ENCODE measurements at regions not wholly inside any gene's neighbourhood (a gene's known extent, or its start where the extent isn't known, plus 50 kb on each side); places are given as distances from the start of the nearest gene placed in this dataset.

DNA sequence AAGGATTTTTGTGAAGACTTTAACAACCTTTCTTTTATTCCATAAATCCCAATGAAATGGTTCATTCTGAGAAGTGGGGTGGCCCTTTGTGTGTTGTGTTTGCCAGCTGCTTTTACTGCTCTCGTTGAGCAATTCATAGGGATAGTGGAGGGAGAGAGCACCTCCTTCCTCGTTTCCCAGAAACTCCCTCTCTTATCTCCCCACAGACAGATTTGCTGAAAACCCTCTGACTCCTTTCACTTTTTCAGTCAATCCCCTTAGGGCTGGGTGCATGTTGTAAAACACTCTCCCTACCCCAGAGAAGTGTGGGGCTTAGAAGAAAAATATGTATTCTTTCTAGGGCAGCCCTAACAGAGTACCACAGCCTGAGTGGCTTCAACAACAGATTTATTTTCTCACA lies 557.2 kb upstream of the RGMA start:
- no peak overlapping the region for H3K27ac Mint-ChIP-seq
- H3K27me3 Mint-ChIP-seq, result peaks cover 0 to 5% of the 10 kb centered on the region in 2 donors
- ATAC-seq (replicated peaks), result no peak
- no peaks in the 10 kb centered on the region for H3K36me3 Mint-ChIP-seq
- no peak for DNase-seq
- no peak overlapping the region for H3K4me3 Mint-ChIP-seq
- H3K4me1 Mint-ChIP-seq, result no peaks in the 10 kb centered on the region
- no peaks in the 10 kb centered on the region for H3K9me3 Mint-ChIP-seq

DNA sequence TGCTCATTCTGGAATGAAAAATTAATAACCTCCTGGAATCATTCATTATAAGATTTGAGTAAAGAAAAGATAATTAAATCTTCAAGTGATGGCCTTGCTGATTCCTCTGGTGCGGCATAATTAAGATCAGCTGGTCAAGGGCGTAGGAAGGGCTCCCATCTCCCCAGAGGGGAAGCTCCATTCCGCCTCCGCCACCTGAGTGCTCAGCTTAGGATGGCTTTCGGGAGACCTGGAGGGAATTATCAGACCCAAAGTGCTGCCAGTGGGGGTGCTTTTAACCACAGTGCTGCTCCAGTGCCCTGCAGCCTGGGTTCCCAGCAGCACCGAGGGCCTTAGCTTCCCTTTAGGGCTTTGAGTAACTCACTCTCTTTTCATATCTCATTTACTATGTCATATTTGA lies 556.6 kb upstream of the RGMA start:
- no peak for ATAC-seq (replicated peaks)
- no peaks in the 10 kb centered on the region for H3K36me3 Mint-ChIP-seq

DNA sequence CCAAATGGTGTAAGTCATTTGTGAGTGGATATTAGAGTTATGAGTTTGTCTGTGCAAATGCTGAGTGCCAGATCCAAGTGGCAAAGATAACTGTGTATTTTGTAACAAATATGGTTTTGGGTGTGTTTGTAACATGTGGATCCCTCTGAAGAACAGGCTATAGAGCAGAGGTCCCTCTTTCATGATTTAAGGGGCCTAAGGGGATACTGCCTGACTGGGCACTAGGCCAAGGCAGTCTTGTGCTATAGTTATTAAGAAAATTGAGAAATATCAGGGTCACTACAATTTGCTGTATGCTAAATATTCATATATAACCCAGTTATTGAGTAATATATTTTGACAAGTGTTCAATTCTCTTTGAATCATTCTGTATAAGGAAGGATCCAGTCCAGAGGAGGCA lies 555.6 kb upstream of the RGMA start:
- Mint-ChIP-seq H3K27me3 (peaks cover 0 to 5% of the 10 kb centered on the region in 2 donors), H3K9me3 (no peaks in the 10 kb centered on the region), H3K4me3 (no peak overlapping the region), H3K4me1 (no peaks in the 10 kb centered on the region), H3K36me3 (no peaks in the 10 kb centered on the region), H3K27ac (no peak overlapping the region)
- DNase-seq (no peak), ATAC-seq (replicated peaks) (no peak)

More for the DNA sequence above, 556.6 kb upstream of the RGMA start:
- Mint-ChIP-seq H3K27me3 (peaks cover 0 to 5% of the 10 kb centered on the region in 2 donors), H3K4me3 (no peak overlapping the region), H3K27ac (no peak overlapping the region), H3K9me3 (no peaks in the 10 kb centered on the region), H3K4me1 (no peaks in the 10 kb centered on the region)
- no peak for DNase-seq

DNA sequence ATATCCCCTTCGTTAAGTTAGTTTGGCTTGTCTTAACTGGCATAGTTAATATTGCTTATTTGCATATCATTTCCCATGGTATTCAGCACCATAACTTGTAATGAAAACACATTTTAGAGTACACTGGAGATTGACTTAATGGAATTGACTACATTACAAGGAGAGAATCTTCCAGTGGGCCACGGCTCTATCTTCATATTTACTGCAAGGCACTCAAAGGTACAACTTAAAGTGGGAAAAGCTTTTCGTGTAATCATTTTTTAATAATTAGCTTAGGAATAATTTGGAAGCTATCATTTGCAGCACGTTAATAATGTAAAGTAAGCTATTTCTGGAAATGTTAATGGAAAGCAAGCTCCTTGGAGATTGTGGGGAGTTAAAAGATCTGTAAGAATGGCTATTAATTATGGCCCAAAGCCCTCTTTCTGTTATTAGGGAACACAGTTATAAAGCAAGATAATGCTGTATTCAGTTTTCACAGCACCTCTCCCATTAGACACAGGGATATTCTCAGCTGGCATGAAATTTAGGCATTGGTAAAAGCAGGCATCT lies 551.5 kb upstream of the RGMA start:
- Mint-ChIP-seq H3K27me3 (peaks cover 0 to 5% of the 10 kb centered on the region in 2 donors), H3K4me3 (no peak overlapping the region), H3K27ac (no peak overlapping the region), H3K4me1 (no peaks in the 10 kb centered on the region), H3K36me3 (no peaks in the 10 kb centered on the region), H3K9me3 (peaks cover 0 to 2% of the 10 kb centered on the region in 2 donors)
- DNase-seq (no peak), ATAC-seq (replicated peaks) (no peak)

GRCh38 chr15:93631958-93632618 lies 543.1 kb upstream of the RGMA start:
- H3K36me3 Mint-ChIP-seq, result no peaks in the 10 kb centered on the region
- no peak overlapping the region for H3K27ac Mint-ChIP-seq
- H3K4me1 Mint-ChIP-seq, result no peaks in the 10 kb centered on the region
- peaks cover 2 to 5% of the 10 kb centered on the region in 2 donors for H3K9me3 Mint-ChIP-seq
- ATAC-seq (replicated peaks), result no peak
- no peaks in the 10 kb centered on the region for H3K27me3 Mint-ChIP-seq
- H3K4me3 Mint-ChIP-seq, result no peak overlapping the region
- DNase-seq, result no peak

DNA sequence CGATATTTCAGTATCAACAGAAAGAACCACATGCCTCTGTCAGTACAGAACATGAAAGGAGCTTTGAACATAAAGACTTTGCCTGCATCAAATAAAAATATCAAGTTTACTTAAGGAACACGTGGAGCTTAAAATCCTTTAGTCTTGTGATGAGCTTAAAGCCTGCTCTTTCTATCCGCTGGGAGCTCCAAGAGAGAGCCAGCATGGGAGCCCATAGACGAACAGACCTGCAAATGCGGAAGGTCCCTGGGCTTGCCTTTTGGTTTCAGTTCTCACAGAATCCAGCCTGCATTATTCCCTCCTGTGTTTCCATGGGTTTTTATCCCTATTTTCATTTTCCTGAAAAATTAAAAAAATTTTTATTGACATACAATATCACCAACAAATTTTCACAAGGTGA lies 530.6 kb upstream of the RGMA start:
- ATAC-seq (replicated peaks) (no peak), DNase-seq (no peak)
- H3K27me3 Mint-ChIP-seq, result peaks cover 0 to 3% of the 10 kb centered on the region in 2 donors
- H3K4me1 Mint-ChIP-seq, result no peaks in the 10 kb centered on the region
- no peaks in the 10 kb centered on the region for H3K36me3 Mint-ChIP-seq
- no peak overlapping the region for H3K27ac Mint-ChIP-seq
- peaks cover 0 to 3% of the 10 kb centered on the region in 2 donors for H3K9me3 Mint-ChIP-seq
- no peak overlapping the region for H3K4me3 Mint-ChIP-seq

DNA sequence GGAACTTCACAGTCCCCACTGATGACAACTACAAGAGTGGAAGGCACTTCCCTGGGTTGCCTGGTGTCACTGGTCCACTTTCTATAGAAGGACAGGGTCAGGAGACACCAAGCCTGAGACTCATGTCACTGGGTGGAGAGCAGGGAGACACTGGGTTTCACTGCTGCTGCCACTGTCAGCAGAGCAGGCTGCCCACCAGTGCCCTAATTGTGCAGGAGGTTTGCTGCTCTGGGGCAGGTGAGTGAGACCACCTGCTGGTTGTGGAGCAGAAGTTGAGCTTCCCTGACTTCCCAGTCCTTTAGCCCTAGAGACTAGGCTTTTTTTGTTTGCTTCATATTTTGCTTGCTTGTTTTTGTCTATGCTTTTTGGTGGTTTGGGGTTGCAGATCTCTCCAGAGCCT lies 528.4 kb upstream of the RGMA start:
- peaks cover 0 to 4% of the 10 kb centered on the region in 2 donors for H3K27me3 Mint-ChIP-seq
- H3K4me1 Mint-ChIP-seq, result no peaks in the 10 kb centered on the region
- H3K36me3 Mint-ChIP-seq, result no peaks in the 10 kb centered on the region
- no peak for DNase-seq
- H3K4me3 Mint-ChIP-seq, result no peak overlapping the region
- no peak overlapping the region for H3K27ac Mint-ChIP-seq
- peaks cover 0 to 5% of the 10 kb centered on the region in 2 donors for H3K9me3 Mint-ChIP-seq
- ATAC-seq (replicated peaks), result no peak

DNA sequence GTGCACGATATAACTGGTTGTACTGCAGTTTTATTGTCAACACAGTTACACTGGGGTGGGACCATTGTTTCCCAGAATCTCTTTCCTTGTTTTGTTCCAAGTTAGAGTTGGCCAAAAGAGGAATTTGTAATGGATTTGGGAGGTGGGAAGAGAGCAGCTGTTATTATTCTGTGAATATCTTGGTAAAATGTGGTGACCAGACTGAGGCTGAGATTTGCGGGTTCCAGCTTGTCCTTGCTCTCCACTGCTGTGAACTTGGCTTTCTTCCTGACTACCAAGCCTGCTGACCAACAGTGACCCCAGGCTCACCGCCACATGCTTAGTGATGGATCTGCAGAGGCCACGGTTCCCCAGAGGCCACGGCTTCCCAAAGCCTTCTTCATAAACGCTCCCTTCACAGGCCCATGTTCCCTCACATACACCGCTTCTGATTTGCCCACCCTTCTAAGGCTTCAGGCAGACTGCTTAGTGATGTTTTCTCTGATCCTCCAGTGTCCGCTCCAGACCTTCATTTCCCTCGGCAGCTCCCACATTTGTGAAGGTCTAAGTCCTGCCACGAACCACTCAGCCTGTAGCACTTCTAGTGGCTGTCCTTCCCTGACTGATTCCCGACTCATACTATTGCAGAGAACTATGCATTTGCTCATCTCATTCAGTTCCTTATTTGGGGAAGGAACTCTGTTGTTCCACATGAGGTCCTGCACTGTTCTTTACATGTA lies 525.5 kb upstream of the RGMA start:
- DNase-seq (no peak), ATAC-seq (replicated peaks) (no peak)
- H3K9me3 Mint-ChIP-seq, result peaks cover 0 to 5% of the 10 kb centered on the region in 2 donors
- no peaks in the 10 kb centered on the region for H3K4me1 Mint-ChIP-seq
- no peak overlapping the region for H3K4me3 Mint-ChIP-seq
- H3K27ac Mint-ChIP-seq, result no peak overlapping the region
- H3K27me3 Mint-ChIP-seq, result peaks cover 0 to 4% of the 10 kb centered on the region in 2 donors
- no peaks in the 10 kb centered on the region for H3K36me3 Mint-ChIP-seq

GRCh38 chr15:93613386-93613785 lies 524.4 kb upstream of the RGMA start:
- DNase-seq, result no peak
- Mint-ChIP-seq H3K4me1 (no peaks in the 10 kb centered on the region), H3K27ac (no peak overlapping the region), H3K4me3 (no peak overlapping the region), H3K36me3 (no peaks in the 10 kb centered on the region), H3K27me3 (peaks cover 0 to 4% of the 10 kb centered on the region in 2 donors), H3K9me3 (peaks cover 0 to 5% of the 10 kb centered on the region in 2 donors)
- no peak for ATAC-seq (replicated peaks)

DNA sequence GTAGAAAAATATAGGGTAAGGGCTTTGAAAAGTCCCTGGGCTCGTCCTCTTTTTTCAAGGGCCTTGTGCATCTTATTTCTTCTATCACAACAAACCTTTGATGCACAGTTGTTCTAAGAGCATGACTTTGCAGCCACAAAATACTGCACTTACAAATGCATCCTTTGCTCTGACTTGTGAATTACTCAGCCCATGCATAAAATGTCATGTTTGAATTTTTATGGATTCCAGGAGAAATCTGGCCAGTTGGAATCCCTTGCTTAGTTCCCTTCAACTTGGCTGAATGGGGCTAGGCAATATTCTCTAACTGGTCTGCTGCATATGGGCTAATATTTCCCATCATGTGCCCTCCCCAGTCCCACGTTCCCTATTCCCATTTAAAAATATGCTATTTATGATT lies 523.9 kb upstream of the RGMA start:
- Mint-ChIP-seq H3K36me3 (no peaks in the 10 kb centered on the region), H3K4me1 (no peaks in the 10 kb centered on the region), H3K27ac (no peak overlapping the region), H3K4me3 (no peak overlapping the region), H3K9me3 (peaks cover 0 to 5% of the 10 kb centered on the region in 2 donors), H3K27me3 (peaks cover 0 to 4% of the 10 kb centered on the region in 2 donors)
- DNase-seq (no peak), ATAC-seq (replicated peaks) (no peak)

GRCh38 chr15:93610944-93611343 lies 521.9 kb upstream of the RGMA start:
- H3K4me1 Mint-ChIP-seq, result no peaks in the 10 kb centered on the region
- no peak overlapping the region for H3K4me3 Mint-ChIP-seq
- peaks cover 0 to 5% of the 10 kb centered on the region in 2 donors for H3K9me3 Mint-ChIP-seq
- no peak overlapping the region for H3K27ac Mint-ChIP-seq
- no peaks in the 10 kb centered on the region for H3K36me3 Mint-ChIP-seq
- peaks cover 0 to 4% of the 10 kb centered on the region in 2 donors for H3K27me3 Mint-ChIP-seq
- ATAC-seq (replicated peaks) (no peak), DNase-seq (no peak)

GRCh38 chr15:93608643-93609148 lies 519.7 kb upstream of the RGMA start:
- no peaks in the 10 kb centered on the region for H3K27me3 Mint-ChIP-seq
- no peak overlapping the region for H3K27ac Mint-ChIP-seq
- ATAC-seq (replicated peaks) (no peak), DNase-seq (no peak)
- no peaks in the 10 kb centered on the region for H3K4me1 Mint-ChIP-seq
- H3K36me3 Mint-ChIP-seq, result no peaks in the 10 kb centered on the region
- no peaks in the 10 kb centered on the region for H3K9me3 Mint-ChIP-seq
- H3K4me3 Mint-ChIP-seq, result no peak overlapping the region

DNA sequence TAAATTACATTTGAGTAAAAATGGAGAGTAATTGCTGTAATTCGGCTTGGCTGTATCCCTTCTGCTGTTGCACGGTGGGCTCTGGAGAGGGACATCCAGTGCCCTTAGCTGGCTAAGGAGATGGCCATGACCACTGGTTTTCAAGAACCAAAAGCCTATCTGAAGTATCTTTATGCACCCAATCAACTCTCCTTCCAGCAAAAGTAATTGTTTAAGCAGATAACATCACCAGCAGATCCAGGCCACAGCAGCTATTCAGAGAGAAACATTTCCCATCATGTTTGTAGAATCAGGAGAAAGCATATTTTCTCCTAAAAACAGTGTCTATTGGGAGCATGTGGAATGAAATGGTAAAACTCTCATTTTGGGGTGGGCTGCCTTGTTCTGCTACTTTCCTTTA lies 514.5 kb upstream of the RGMA start:
- H3K4me3 Mint-ChIP-seq, result no peak overlapping the region
- ATAC-seq (replicated peaks) (no peak), DNase-seq (no peak)
- no peaks in the 10 kb centered on the region for H3K36me3 Mint-ChIP-seq
- H3K4me1 Mint-ChIP-seq, result no peaks in the 10 kb centered on the region
- no peak overlapping the region for H3K27ac Mint-ChIP-seq
- H3K9me3 Mint-ChIP-seq, result no peaks in the 10 kb centered on the region
- H3K27me3 Mint-ChIP-seq, result peaks cover 0 to 6% of the 10 kb centered on the region in 2 donors

- ATAC-seq (replicated peaks), result no peak
- Mint-ChIP-seq H3K27me3 (peaks cover 0 to 4% of the 10 kb centered on the region in 2 donors), H3K4me3 (no peak overlapping the region), H3K36me3 (no peaks in the 10 kb centered on the region), H3K9me3 (peaks cover 0 to 1% of the 10 kb centered on the region in 2 donors), H3K27ac (no peak overlapping the region), H3K4me1 (no peaks in the 10 kb centered on the region)
- no peak for DNase-seq
Measured at GRCh38 chr15:93587059-93587521, 498.1 kb upstream of the RGMA start.

DNA sequence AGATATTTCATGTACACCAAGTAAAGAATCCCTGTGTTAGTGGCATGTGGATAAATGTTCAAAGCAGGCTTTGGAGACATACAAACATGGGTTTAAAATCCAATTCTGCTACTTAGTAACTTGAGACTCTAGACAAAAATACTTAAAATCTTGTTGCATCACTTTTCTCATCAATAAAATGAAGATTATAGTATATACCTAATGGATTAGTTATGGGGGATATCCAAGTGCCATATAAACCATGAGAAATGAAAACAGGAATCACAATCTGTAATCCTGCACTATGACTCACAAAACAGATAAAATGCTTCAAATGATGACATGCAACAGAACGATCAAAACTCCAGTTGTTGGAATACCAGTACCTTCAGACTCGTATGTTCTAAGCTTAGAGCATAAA lies 496.0 kb upstream of the RGMA start:
- Mint-ChIP-seq H3K4me3 (no peak overlapping the region), H3K27me3 (peaks cover 0 to 4% of the 10 kb centered on the region in 2 donors), H3K4me1 (no peaks in the 10 kb centered on the region), H3K36me3 (no peaks in the 10 kb centered on the region), H3K27ac (no peak overlapping the region), H3K9me3 (peaks cover 0 to 2% of the 10 kb centered on the region in 2 donors)
- DNase-seq (no peak), ATAC-seq (replicated peaks) (no peak)

All from stimulated activated naive B cell treated with anti-CD40 and anti-IgM and Interleukin-4, amounts not matched to agents 10 μg/mL and 1 μg/mL and 100 μg/mL, for 72 hours (primary cell).